ENCODE measurements at regions not wholly inside any gene's neighbourhood (a gene's known extent, or its start where the extent isn't known, plus 50 kb on each side); places are given as distances from the start of the nearest gene placed in this dataset.
"Not testable (repeated sequence)": the region's sequence is repeated elsewhere in the genome, so short reads cannot be mapped to it uniquely, and the experiment has no call there.

GRCh38 chr5:35561396-35561795 is 56.3 kb upstream of the SPEF2 start:
- no peak for DNase-seq

GRCh38 chr5:35557748-35558147 is 59.9 kb upstream of the SPEF2 start:
- no peak for DNase-seq

- no peak for DNase-seq
Measured at GRCh38 chr5:35557199-35557598, 60.5 kb upstream of the SPEF2 start.

GRCh38 chr5:35554016-35554415 is 63.6 kb upstream of the SPEF2 start:
- no peak for DNase-seq

- DNase-seq: no peak
Measured at GRCh38 chr5:35545190-35545589, 72.5 kb upstream of the SPEF2 start.

GRCh38 chr5:35543408-35543807 is 74.3 kb upstream of the SPEF2 start:
- DNase-seq: no peak

GRCh38 chr5:35540002-35540401 is 77.7 kb upstream of the SPEF2 start:
- DNase-seq: no peak

- no peak for DNase-seq
Measured at GRCh38 chr5:35538198-35538931, 79.3 kb upstream of the SPEF2 start.

GRCh38 chr5:35533156-35533555 is 84.5 kb upstream of the SPEF2 start:
- DNase-seq: no peak

- DNase-seq: not testable (repeated sequence)
Measured at GRCh38 chr5:35531553-35531952, 86.1 kb upstream of the SPEF2 start.

- DNase-seq: no peak
Measured at GRCh38 chr5:35518104-35518503, 99.6 kb upstream of the SPEF2 start.

GRCh38 chr5:35516271-35516670 is 101.4 kb upstream of the SPEF2 start:
- no peak for DNase-seq

GRCh38 chr5:35513612-35514011 is 104.1 kb upstream of the SPEF2 start:
- no peak for DNase-seq

- no peak for DNase-seq
Measured at GRCh38 chr5:35502206-35502605, 115.5 kb upstream of the SPEF2 start.

- DNase-seq: no peak
Measured at GRCh38 chr5:35488791-35489190, 128.9 kb upstream of the SPEF2 start.

- DNase-seq: no peak
Measured at GRCh38 chr5:35488055-35488454, 129.6 kb upstream of the SPEF2 start.

GRCh38 chr5:35487233-35488025 is 130.2 kb upstream of the SPEF2 start:
- no peak for DNase-seq

GRCh38 chr5:35485487-35485886 is 132.2 kb upstream of the SPEF2 start:
- DNase-seq: no peak

GRCh38 chr5:35484241-35484640 is 133.4 kb upstream of the SPEF2 start:
- no peak for DNase-seq

GRCh38 chr5:35483780-35484179 is 133.9 kb upstream of the SPEF2 start:
- DNase-seq: no peak

- no peak for DNase-seq
Measured at GRCh38 chr5:35483191-35483590, 134.5 kb upstream of the SPEF2 start.

- DNase-seq: no peak
Measured at GRCh38 chr5:35482167-35482755, 135.4 kb upstream of the SPEF2 start.

- DNase-seq: no peak
Measured at GRCh38 chr5:35478856-35479682, 138.6 kb upstream of the SPEF2 start.
